Effector memory CD8-positive, alpha-beta T cell (primary cell): ENCODE measurements at regions not wholly inside any gene's neighbourhood (a gene's known extent, or its start where the extent isn't known, plus 50 kb on each side); places are given as distances from the start of the nearest gene placed in this dataset.

ENCODE experiments used
- ATAC-seq: fragments of 150-1000 bp; cut with Tn5 transposase; replicated peaks from 2 replicates; pipeline ENCODE4 v1.10.0; 2021; ENCODE audit warnings: mild to moderate bottlenecking, moderate library complexity
- DNase-seq, 3 experiments: peaks; one replicate each; pipeline ENCODE4 v3.0.0; 2021
- H3K27ac Mint-ChIP-seq, 2 donors: one replicate each; pipeline ENCODE4 v1.8.0; 2022; ENCODE audit warnings: mild to moderate bottlenecking in 2 of 2, mixed read lengths in 2 of 2, moderate library complexity in 2 of 2
- H3K27me3 Mint-ChIP-seq, 2 donors: one replicate each; pipeline ENCODE4 v1.8.0; 2022; ENCODE audit warnings: mixed read lengths in 2 of 2
- H3K36me3 Mint-ChIP-seq: one replicate; pipeline ENCODE4 v1.8.0; 2022; ENCODE audit warnings: mild to moderate bottlenecking, moderate library complexity, mixed read lengths; ENCODE audit not compliant: insufficient read depth
- H3K4me1 Mint-ChIP-seq, 2 donors: one replicate each; pipeline ENCODE4 v1.8.0; 2022; ENCODE audit warnings: low read depth in 2 of 2, mixed read lengths in 2 of 2
- H3K4me3 Mint-ChIP-seq, 2 donors: one replicate each; pipeline ENCODE4 v1.8.0; 2022; ENCODE audit warnings: mild to moderate bottlenecking in 2 of 2, mixed read lengths in 2 of 2, moderate library complexity in 2 of 2
- H3K9me3 Mint-ChIP-seq, 2 donors: one replicate each; pipeline ENCODE4 v1.8.0; 2022; ENCODE audit warnings: mixed read lengths in 2 of 2

- peaks cover 7 to 11% of the 10 kb centered on the region in 2 donors for H3K9me3 Mint-ChIP-seq
- no peaks in the 10 kb centered on the region for H3K36me3 Mint-ChIP-seq
- no peaks in the 10 kb centered on the region for H3K4me1 Mint-ChIP-seq
- ATAC-seq = no peak
- H3K27ac Mint-ChIP-seq = no peak overlapping the region
- no peak overlapping the region for H3K4me3 Mint-ChIP-seq
- DNase-seq = no peak
- H3K27me3 Mint-ChIP-seq = no peaks in the 10 kb centered on the region
Observed at GRCh38 chr4:162682651-162683050, 484.0 kb downstream of the NAF1 start.

DNA sequence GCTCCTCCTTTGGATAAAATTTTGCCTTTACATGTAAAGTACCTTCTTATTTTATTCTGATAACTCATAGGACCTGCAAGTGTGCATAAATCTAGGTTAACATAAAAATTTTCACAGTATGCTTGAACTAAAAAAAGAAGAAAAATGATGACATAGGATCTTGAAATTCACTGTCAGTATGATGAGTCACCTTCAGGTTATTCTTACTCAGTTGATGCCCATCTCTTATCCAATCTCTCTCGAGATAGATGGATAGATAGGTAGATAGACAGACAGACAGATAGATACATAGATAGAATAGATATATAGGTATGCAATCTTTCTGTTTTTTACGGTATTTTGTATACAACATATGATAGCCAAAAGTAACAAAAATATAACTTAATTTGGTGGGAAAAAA, 485.5 kb downstream of the NAF1 start:
- ATAC-seq = no peak
- no peaks in the 10 kb centered on the region for H3K36me3 Mint-ChIP-seq
- peaks cover 7 to 11% of the 10 kb centered on the region in 2 donors for H3K9me3 Mint-ChIP-seq
- H3K4me3 Mint-ChIP-seq = no peak overlapping the region
- H3K27me3 Mint-ChIP-seq = no peaks in the 10 kb centered on the region
- no peak overlapping the region for H3K27ac Mint-ChIP-seq
- DNase-seq = no peak
- H3K4me1 Mint-ChIP-seq = no peaks in the 10 kb centered on the region

- Mint-ChIP-seq H3K4me3 (no peak overlapping the region), H3K27me3 (no peaks in the 10 kb centered on the region), H3K9me3 (peaks cover 1 to 9% of the 10 kb centered on the region in 2 donors), H3K36me3 (no peaks in the 10 kb centered on the region), H3K4me1 (no peaks in the 10 kb centered on the region), H3K27ac (no peak overlapping the region)
- ATAC-seq (no peak), DNase-seq (no peak)
Observed at GRCh38 chr4:162675661-162676060, 491.0 kb downstream of the NAF1 start.

- DNase-seq = no peak
- Mint-ChIP-seq H3K9me3 (peaks cover 10 to 15% of the 10 kb centered on the region in 2 donors), H3K27ac (no peak overlapping the region), H3K36me3 (no peaks in the 10 kb centered on the region), H3K4me3 (no peak overlapping the region), H3K4me1 (no peaks in the 10 kb centered on the region), H3K27me3 (no peaks in the 10 kb centered on the region)
- ATAC-seq = no peak
Observed at GRCh38 chr4:162661913-162662312, 498.1 kb upstream of the FSTL5 start.

DNA sequence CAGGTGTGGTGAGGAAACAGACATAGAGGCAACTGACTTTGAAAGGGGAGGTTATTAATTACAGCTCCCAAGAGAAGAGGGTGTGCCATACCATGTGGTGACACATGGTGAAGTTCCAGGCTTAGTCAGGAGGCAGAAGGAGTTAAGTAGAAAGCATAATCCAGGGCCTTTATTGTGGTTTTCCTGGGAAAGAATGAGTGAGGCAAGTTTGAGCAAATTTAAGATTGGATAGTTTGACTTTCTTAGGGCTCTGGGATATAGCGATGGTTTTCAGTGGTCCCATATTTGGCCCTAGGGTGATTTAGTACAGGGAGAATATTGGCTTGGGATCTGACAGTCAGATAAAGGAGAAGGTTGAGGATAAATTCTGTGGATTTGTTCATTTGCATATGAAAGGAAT, 495.9 kb upstream of the FSTL5 start:
- H3K4me1 Mint-ChIP-seq = no peaks in the 10 kb centered on the region
- no peaks in the 10 kb centered on the region for H3K36me3 Mint-ChIP-seq
- peaks cover 4 to 9% of the 10 kb centered on the region in 2 donors for H3K9me3 Mint-ChIP-seq
- ATAC-seq = no peak
- H3K4me3 Mint-ChIP-seq = no peak overlapping the region
- H3K27me3 Mint-ChIP-seq = no peaks in the 10 kb centered on the region
- DNase-seq = no peak
- H3K27ac Mint-ChIP-seq = no peak overlapping the region

DNA sequence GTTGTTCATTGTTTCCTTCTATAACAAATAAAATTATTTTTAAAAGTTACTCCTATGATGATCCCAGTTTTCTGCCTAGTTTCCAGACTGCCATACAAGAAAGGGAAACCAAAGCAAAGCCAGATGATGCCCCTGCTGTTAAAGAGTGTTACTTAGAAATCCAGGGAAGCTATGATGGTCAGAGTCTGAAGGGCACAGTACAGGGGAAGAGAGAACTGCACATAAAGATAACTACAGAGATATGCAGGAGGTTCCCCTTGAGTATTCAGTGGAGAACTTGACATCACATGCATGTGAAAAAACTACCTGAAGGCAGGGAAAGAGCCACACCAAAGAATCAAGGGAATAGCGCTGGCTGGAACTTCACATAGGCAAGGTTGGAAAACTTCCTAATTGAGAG, 494.2 kb upstream of the FSTL5 start:
- DNase-seq (no peak), ATAC-seq (no peak)
- H3K27ac Mint-ChIP-seq = no peak overlapping the region
- no peaks in the 10 kb centered on the region for H3K4me1 Mint-ChIP-seq
- no peaks in the 10 kb centered on the region for H3K27me3 Mint-ChIP-seq
- no peaks in the 10 kb centered on the region for H3K36me3 Mint-ChIP-seq
- H3K9me3 Mint-ChIP-seq = peaks cover 0 to 7% of the 10 kb centered on the region in 2 donors
- no peak overlapping the region for H3K4me3 Mint-ChIP-seq

- ATAC-seq (no peak), DNase-seq (no peak)
- no peaks in the 10 kb centered on the region for H3K27me3 Mint-ChIP-seq
- no peaks in the 10 kb centered on the region for H3K36me3 Mint-ChIP-seq
- no peak overlapping the region for H3K27ac Mint-ChIP-seq
- peaks cover 0 to 1% of the 10 kb centered on the region in 2 donors for H3K9me3 Mint-ChIP-seq
- no peaks in the 10 kb centered on the region for H3K4me1 Mint-ChIP-seq
- H3K4me3 Mint-ChIP-seq = no peak overlapping the region
Observed at GRCh38 chr4:162650166-162650565, 486.4 kb upstream of the FSTL5 start.

DNA sequence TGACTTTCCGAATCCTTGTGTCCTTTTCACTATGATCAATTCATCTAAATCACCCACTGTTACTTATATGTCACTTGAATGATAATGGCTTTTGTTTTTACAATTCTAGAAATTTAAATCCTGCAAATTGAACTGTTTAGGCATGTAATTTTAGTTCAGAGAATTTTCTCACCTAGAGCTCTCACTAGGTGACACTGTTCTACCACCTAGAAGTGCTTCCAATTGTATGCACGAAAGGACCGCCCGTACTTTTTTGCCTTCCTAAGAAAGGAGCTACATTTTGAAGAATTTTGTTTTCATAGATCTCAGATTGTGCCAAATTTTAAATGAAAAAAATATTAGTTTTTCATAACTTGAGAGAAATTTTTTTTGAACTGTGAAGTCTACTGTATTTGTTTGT, 481.6 kb upstream of the FSTL5 start:
- no peaks in the 10 kb centered on the region for H3K4me1 Mint-ChIP-seq
- H3K9me3 Mint-ChIP-seq = peaks cover 5 to 8% of the 10 kb centered on the region in 2 donors
- no peak overlapping the region for H3K4me3 Mint-ChIP-seq
- no peak overlapping the region for H3K27ac Mint-ChIP-seq
- DNase-seq (no peak), ATAC-seq (no peak)
- no peaks in the 10 kb centered on the region for H3K27me3 Mint-ChIP-seq
- H3K36me3 Mint-ChIP-seq = no peaks in the 10 kb centered on the region

DNA sequence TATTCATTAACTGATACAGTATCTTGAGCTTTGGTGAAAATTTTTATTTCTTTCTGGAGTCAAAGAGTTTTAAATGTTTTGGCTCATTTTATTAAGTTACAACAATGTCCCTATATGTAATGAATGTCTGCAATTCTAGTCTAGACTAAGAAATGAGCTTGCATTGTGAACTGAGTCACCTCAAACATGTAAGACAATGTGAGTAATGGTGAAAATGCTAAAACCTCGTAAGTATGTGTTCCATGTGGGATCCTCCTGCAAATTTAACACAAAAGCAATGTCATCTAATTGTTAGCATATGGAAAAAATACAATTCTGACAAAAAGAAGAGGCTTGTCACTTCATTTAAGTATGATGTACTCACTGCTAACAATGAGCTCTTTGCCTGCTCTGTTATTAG, 480.5 kb upstream of the FSTL5 start:
- ATAC-seq = no peak
- Mint-ChIP-seq H3K36me3 (no peaks in the 10 kb centered on the region), H3K27ac (no peak overlapping the region), H3K4me1 (no peaks in the 10 kb centered on the region), H3K9me3 (peaks cover 5 to 8% of the 10 kb centered on the region in 2 donors), H3K27me3 (no peaks in the 10 kb centered on the region), H3K4me3 (no peak overlapping the region)
- no peak for DNase-seq

DNA sequence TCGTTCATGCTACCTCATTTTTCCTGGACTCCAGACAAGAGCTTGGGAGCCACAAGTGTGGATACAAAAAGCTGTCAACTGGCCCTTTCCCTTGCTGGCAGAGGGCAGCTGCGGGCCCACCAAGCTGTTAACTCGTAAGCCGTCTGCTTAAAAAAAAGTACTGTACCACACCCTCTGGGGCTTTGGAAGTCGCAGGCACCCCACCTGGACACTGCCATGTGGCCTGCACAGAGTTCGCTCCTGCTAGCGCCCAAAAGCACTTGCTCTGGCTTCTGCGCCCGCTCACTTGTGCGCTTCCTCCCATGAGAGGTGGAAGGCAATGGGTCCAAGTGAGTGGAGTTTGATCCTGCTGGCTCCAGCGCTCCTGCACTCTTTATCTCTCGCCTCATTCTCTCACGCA, 476.4 kb upstream of the FSTL5 start:
- H3K36me3 Mint-ChIP-seq = no peaks in the 10 kb centered on the region
- H3K27me3 Mint-ChIP-seq = no peaks in the 10 kb centered on the region
- peaks cover 5 to 8% of the 10 kb centered on the region in 2 donors for H3K9me3 Mint-ChIP-seq
- DNase-seq (no peak), ATAC-seq (no peak)
- H3K27ac Mint-ChIP-seq = no peak overlapping the region
- H3K4me3 Mint-ChIP-seq = no peak overlapping the region
- no peaks in the 10 kb centered on the region for H3K4me1 Mint-ChIP-seq

GRCh38 chr4:162634390-162634789, 470.6 kb upstream of the FSTL5 start:
- no peak for DNase-seq
- no peak overlapping the region for H3K4me3 Mint-ChIP-seq
- peaks cover 0 to 7% of the 10 kb centered on the region in 2 donors for H3K9me3 Mint-ChIP-seq
- no peak for ATAC-seq
- H3K27ac Mint-ChIP-seq = no peak overlapping the region
- H3K27me3 Mint-ChIP-seq = no peaks in the 10 kb centered on the region
- no peaks in the 10 kb centered on the region for H3K36me3 Mint-ChIP-seq
- H3K4me1 Mint-ChIP-seq = no peaks in the 10 kb centered on the region

GRCh38 chr4:162622664-162623063, 458.9 kb upstream of the FSTL5 start:
- Mint-ChIP-seq H3K4me3 (no peak overlapping the region), H3K9me3 (peaks cover 0 to 11% of the 10 kb centered on the region in 2 donors), H3K27ac (no peak overlapping the region), H3K36me3 (no peaks in the 10 kb centered on the region), H3K27me3 (no peaks in the 10 kb centered on the region), H3K4me1 (no peaks in the 10 kb centered on the region)
- no peak for ATAC-seq
- no peak for DNase-seq

DNA sequence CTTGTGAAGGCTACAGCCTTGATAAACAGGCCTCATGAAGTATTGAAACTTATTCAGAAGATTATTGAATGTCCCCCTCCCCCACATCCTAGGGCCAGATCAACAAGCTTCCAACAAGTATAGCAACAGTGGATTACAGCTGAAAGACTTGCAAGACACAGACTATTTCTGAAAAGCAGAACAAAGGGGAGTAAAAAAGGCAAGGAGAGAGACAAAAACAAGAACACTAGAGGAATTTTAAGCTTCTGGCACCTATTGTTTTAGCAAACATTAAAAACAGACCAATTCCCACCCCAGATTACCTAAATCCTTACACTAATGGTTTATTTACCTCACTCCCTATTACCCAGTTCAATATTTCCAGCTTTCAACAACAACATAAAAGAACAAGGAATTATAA, 446.3 kb upstream of the FSTL5 start:
- ATAC-seq (no peak), DNase-seq (no peak)
- Mint-ChIP-seq H3K27me3 (no peaks in the 10 kb centered on the region), H3K36me3 (no peaks in the 10 kb centered on the region), H3K27ac (no peak overlapping the region), H3K4me3 (no peak overlapping the region), H3K4me1 (no peaks in the 10 kb centered on the region), H3K9me3 (peaks cover 5 to 8% of the 10 kb centered on the region in 2 donors)

GRCh38 chr4:162586266-162586665, 422.5 kb upstream of the FSTL5 start:
- Mint-ChIP-seq H3K9me3 (peaks cover 3 to 10% of the 10 kb centered on the region in 2 donors), H3K4me1 (no peaks in the 10 kb centered on the region), H3K36me3 (no peaks in the 10 kb centered on the region), H3K4me3 (no peak overlapping the region), H3K27me3 (no peaks in the 10 kb centered on the region), H3K27ac (no peak overlapping the region)
- ATAC-seq (no peak), DNase-seq (no peak)

DNA sequence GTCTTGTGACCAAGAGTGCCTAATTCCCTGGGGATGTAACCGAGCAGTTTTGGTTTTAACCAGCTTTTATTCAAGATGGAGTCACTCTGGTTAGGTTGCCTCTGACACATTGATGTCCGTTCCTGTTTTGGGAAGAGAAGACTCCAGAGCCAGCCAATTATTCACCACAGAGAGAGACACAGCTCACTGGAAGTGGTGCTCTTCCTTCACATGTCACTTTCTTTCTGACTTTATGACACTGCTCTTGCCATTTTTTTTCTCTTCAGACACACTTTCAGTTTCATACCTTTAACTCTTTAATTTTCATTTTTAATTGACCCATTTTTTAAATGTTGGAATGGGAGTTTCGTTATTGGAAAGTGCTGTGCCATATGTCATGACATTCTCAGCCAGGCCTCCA, 418.4 kb upstream of the FSTL5 start:
- H3K4me1 Mint-ChIP-seq = no peaks in the 10 kb centered on the region
- H3K27ac Mint-ChIP-seq = no peak overlapping the region
- peaks cover 5 to 10% of the 10 kb centered on the region in 2 donors for H3K9me3 Mint-ChIP-seq
- ATAC-seq (no peak), DNase-seq (no peak)
- no peak overlapping the region for H3K4me3 Mint-ChIP-seq
- no peaks in the 10 kb centered on the region for H3K36me3 Mint-ChIP-seq
- no peaks in the 10 kb centered on the region for H3K27me3 Mint-ChIP-seq
